H9 (cell line): ENCODE measurements at regions not wholly inside any gene's neighbourhood (a gene's known extent, or its start where the extent isn't known, plus 50 kb on each side); places are given as distances from the start of the nearest gene placed in this dataset.
A peak's percentile ranks its signal among the peaks of the same experiment; 100 is the strongest.

Source experiments
- DNase-seq: peaks from one replicate; pipeline ENCODE4 v3.0.0-alpha.2; 2017
- H2AFZ ChIP-seq: one replicate; pipeline ENCODE4 v1.6.1; 2013; ENCODE audit warnings: mild to moderate bottlenecking, low read length, control low read depth, moderate library complexity
- H2AK5ac ChIP-seq: 2 replicates; pipeline ENCODE4 v1.6.1; 2013; ENCODE audit warnings: low read length, control low read depth, mixed read lengths; ENCODE audit not compliant: insufficient read length
- H2BK120ac ChIP-seq: one replicate; pipeline ENCODE4 v1.6.1; 2013; ENCODE audit warnings: low read depth, mild to moderate bottlenecking, low read length, control low read depth, inconsistent platforms; ENCODE audit not compliant: poor library complexity, severe bottlenecking
- H2BK12ac ChIP-seq: 2 replicates; pipeline ENCODE4 v1.6.1; 2013; ENCODE audit warnings: low read length, control low read depth, mixed read lengths, low read depth; ENCODE audit not compliant: insufficient read length
- H2BK15ac ChIP-seq: 2 replicates; pipeline ENCODE4 v1.6.1; 2013; ENCODE audit warnings: low read depth, low read length, control low read depth
- H2BK20ac ChIP-seq: one replicate; pipeline ENCODE4 v1.6.1; 2013; ENCODE audit warnings: low read depth, mild to moderate bottlenecking, low read length, control low read depth, inconsistent platforms; ENCODE audit not compliant: poor library complexity, severe bottlenecking
- H2BK5ac ChIP-seq: 2 replicates; pipeline ENCODE4 v1.6.1; 2013; ENCODE audit warnings: low read length, control low read depth, mixed read lengths; ENCODE audit not compliant: insufficient read length
- H3K14ac ChIP-seq: 2 replicates; pipeline ENCODE4 v1.6.1; 2013; ENCODE audit warnings: low read length, control low read depth; ENCODE audit not compliant: insufficient read depth
- H3K18ac ChIP-seq: 2 replicates; pipeline ENCODE4 v1.6.1; 2013; ENCODE audit warnings: low read depth, mild to moderate bottlenecking, mixed read lengths, low read length, control low read depth; ENCODE audit not compliant: insufficient read length
- H3K23ac ChIP-seq: 2 replicates; pipeline ENCODE4 v1.6.1; 2013; ENCODE audit warnings: low read length, control low read depth, mixed read lengths, low read depth; ENCODE audit not compliant: insufficient read length
- H3K23me2 ChIP-seq: 2 replicates; pipeline ENCODE4 v1.6.1; 2013; ENCODE audit warnings: low read depth, mild to moderate bottlenecking, mixed read lengths, low read length, control low read depth; ENCODE audit not compliant: insufficient read length, poor library complexity, severe bottlenecking
- H3K27ac ChIP-seq: 2 replicates; pipeline ENCODE4 v1.5.1; 2013; ENCODE audit warnings: low read length, control low read depth, mixed read lengths, low read depth; ENCODE audit not compliant: insufficient read length
- H3K27me3 ChIP-seq: 2 replicates; pipeline ENCODE4 v1.6.1; 2013; ENCODE audit warnings: low read length, control low read depth, inconsistent platforms; ENCODE audit not compliant: insufficient read depth
- H3K4ac ChIP-seq: 2 replicates; pipeline ENCODE4 v1.6.1; 2013; ENCODE audit warnings: low read depth, mild to moderate bottlenecking, control low read depth, inconsistent platforms, low read length, moderate library complexity
- H3K4me1 ChIP-seq: 2 replicates; pipeline ENCODE4 v1.6.1; 2013; ENCODE audit warnings: low read length, control low read depth, inconsistent platforms; ENCODE audit not compliant: insufficient read depth
- H3K4me2 ChIP-seq: 2 replicates; pipeline ENCODE4 v1.6.1; 2013; ENCODE audit warnings: low read length, control low read depth, mixed read lengths; ENCODE audit not compliant: insufficient read length, insufficient read depth
- H3K56ac ChIP-seq: 2 replicates; pipeline ENCODE4 v1.6.1; 2013; ENCODE audit warnings: low read depth, mild to moderate bottlenecking, mixed read lengths, low read length, control low read depth; ENCODE audit not compliant: insufficient read length
- H3K79me1 ChIP-seq: 2 replicates; pipeline ENCODE4 v1.6.1; 2013; ENCODE audit warnings: low read depth, mild to moderate bottlenecking, moderate library complexity, low read length, control low read depth, inconsistent platforms; ENCODE audit not compliant: insufficient read depth, poor library complexity, severe bottlenecking
- H3K79me2 ChIP-seq: 2 replicates; pipeline ENCODE4 v1.6.1; 2013; ENCODE audit warnings: low read length, control low read depth, inconsistent platforms; ENCODE audit not compliant: insufficient read depth
- H3K9ac ChIP-seq: 2 replicates; pipeline ENCODE4 v1.6.1; 2013; ENCODE audit warnings: low read length, control low read depth, mixed read lengths; ENCODE audit not compliant: insufficient read length; ENCODE audit errors: extremely low read depth
- H3K9me3 ChIP-seq: one replicate; pipeline ENCODE4 v1.6.1; 2013; ENCODE audit warnings: low read depth, low read length, inconsistent platforms; ENCODE audit not compliant: control insufficient read depth
- H3T11ph ChIP-seq: one replicate; pipeline ENCODE4 v1.6.1; 2013; ENCODE audit warnings: mild to moderate bottlenecking, low read length, control low read depth, inconsistent platforms
- H4K20me1 ChIP-seq: one replicate; pipeline ENCODE4 v1.6.1; 2013; ENCODE audit not compliant: control insufficient read depth, insufficient read length, insufficient read depth
- H4K5ac ChIP-seq: 2 replicates; pipeline ENCODE4 v1.6.1; 2013; ENCODE audit warnings: low read depth, mild to moderate bottlenecking, mixed read lengths, low read length, control low read depth; ENCODE audit not compliant: insufficient read length
- H4K8ac ChIP-seq: replicated peaks from 2 replicates; pipeline ENCODE4 v1.6.1; 2013; ENCODE audit warnings: low read length, control low read depth, mixed read lengths, low read depth; ENCODE audit not compliant: insufficient read length
- H4K91ac ChIP-seq: 2 replicates; pipeline ENCODE4 v1.6.1; 2013; ENCODE audit warnings: low read depth, mild to moderate bottlenecking, moderate library complexity, mixed read lengths, low read length, control low read depth; ENCODE audit not compliant: insufficient read length
- H3K27ac Mint-ChIP-seq, 3 experiments: 2 replicates in 2 of 3; 3 replicates in 1 of 3; pipeline ENCODE4 v1.8.0; 2020 to 2021; ENCODE audit warnings: mixed read lengths in 3 of 3, mild to moderate bottlenecking in 1 of 3, moderate library complexity in 1 of 3
- H3K27me3 Mint-ChIP-seq: 2 replicates; pipeline ENCODE4 v1.8.0; 2021; ENCODE audit warnings: low read depth, mild to moderate bottlenecking, moderate library complexity, mixed read lengths
- H3K36me3 Mint-ChIP-seq, 3 experiments: 2 replicates in 2 of 3; 3 replicates in 1 of 3; pipeline ENCODE4 v1.8.0; 2020 to 2021; ENCODE audit warnings: low read depth in 3 of 3, mixed read lengths in 3 of 3; ENCODE audit not compliant: insufficient read depth in 1 of 3
- H3K4me1 Mint-ChIP-seq, 2 experiments: 2 replicates each; pipeline ENCODE4 v1.8.0; 2020; ENCODE audit warnings: mixed read lengths in 2 of 2
- H3K4me3 Mint-ChIP-seq, 2 experiments: 2 replicates in 1 of 2; 3 replicates in 1 of 2; pipeline ENCODE4 v1.8.0; 2020 to 2021; ENCODE audit warnings: mild to moderate bottlenecking in 2 of 2, mixed read lengths in 2 of 2, moderate library complexity in 1 of 2
- H3K9me3 Mint-ChIP-seq, 2 experiments: 2 replicates in 1 of 2; 3 replicates in 1 of 2; pipeline ENCODE4 v1.8.0; 2020; ENCODE audit warnings: mild to moderate bottlenecking in 2 of 2, mixed read lengths in 2 of 2, moderate library complexity in 1 of 2
- CTCF ChIP-seq: fragments of 200-600 bp; sonication (generic); conservative IDR thresholded peaks from 3 replicates; pipeline ENCODE4 v1.8.0; 2021; ENCODE audit warnings: antibody characterized with exemption, mild to moderate bottlenecking
- WGBS: extraction: QIAGEN DNeasy Blood & Tissue Kit; methylation state at CpG from one replicate; pipeline ENCODE4 v1.1.7; 2013; ENCODE audit warnings: missing lambda C conversion rate, low lambda C conversion rate, mixed read lengths; ENCODE audit not compliant: insufficient read length; ENCODE audit errors: extremely low coverage; 5-methylcytosine and 5-hydroxymethylcytosine counted together

DNA sequence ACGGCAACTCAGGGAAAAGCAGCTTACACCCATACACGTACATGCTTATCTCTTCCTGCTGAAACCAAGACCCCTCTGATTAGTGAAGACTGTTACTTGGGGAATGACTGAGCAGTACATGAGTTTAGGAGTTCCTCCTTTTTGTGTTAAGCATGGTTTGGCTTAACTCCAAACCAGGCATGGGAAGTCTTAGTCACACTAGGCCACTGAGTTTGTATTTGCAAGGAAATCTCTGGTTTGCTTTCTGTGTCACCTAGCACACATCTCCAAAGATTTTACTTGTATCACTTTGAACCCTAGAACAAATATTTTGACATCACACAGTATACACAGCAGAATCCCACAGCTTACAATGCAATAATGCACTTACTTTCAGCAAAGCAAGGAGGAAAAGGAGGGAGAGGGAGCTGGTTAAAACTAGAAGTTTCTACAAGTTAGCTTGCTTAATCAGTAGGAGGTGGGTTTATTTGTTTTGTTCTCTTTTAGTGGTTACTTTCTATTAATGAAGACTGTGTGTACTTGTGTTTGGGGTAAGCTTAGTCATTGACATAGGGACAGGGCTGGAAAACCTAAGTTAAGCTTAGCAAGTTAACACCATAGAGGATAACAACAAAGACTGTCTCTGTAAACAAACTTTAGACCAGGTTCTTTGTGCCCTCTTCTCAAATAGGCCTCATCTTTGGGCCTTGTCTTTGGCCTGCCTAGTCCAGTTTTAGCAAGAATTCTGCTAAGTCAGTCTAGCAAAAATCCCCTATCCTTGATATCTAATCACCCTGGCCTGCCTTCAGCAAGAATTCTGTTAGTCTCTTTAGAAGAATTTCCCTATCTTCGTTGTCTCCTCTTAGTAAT, 219.4 kb downstream of the MREG start:
- Mint-ChIP-seq H3K36me3 (no peaks in the 10 kb centered on the region), H3K9me3 (no peaks in the 10 kb centered on the region; a peak in 1 of 5 replicates), H3K27ac (peak overlapping the region in 2 of 3 experiments; percentile 37 to 71; a peak in 1 of 7 replicates), H3K4me3 (no peak overlapping the region), H3K4me1 (peaks cover 18 to 28% of the 10 kb centered on the region in 2 experiments), H3K27me3 (no peaks in the 10 kb centered on the region)
- no peaks in the 10 kb centered on the region for H3K9me3 ChIP-seq
- no peak overlapping the region for H4K8ac ChIP-seq
- H3K9ac ChIP-seq = no peak overlapping the region
- no peaks in the 10 kb centered on the region for H3K27me3 ChIP-seq
- no peak for TF ChIP-seq CTCF
- no peak overlapping the region for H4K91ac ChIP-seq
- no CpG with 5 or more reads among the region's 3 CpGs for WGBS
- DNase-seq = no peak
- H2BK20ac ChIP-seq = no peak overlapping the region
- no peak overlapping the region for H3K56ac ChIP-seq
- H2AK5ac ChIP-seq = no peak overlapping the region
- H2BK15ac ChIP-seq = no peak overlapping the region
- no peak overlapping the region for H3K4ac ChIP-seq
- no peak overlapping the region for H3K18ac ChIP-seq
- no peak overlapping the region for H4K5ac ChIP-seq
- no peak overlapping the region for H2BK12ac ChIP-seq
- H3K27ac ChIP-seq = no peak overlapping the region
- H3K79me2 ChIP-seq = no peaks in the 10 kb centered on the region
- H4K20me1 ChIP-seq = no peaks in the 10 kb centered on the region
- H2BK5ac ChIP-seq = no peak overlapping the region
- H3K4me2 ChIP-seq = no peak overlapping the region
- no peak overlapping the region for H2BK120ac ChIP-seq
- no peak overlapping the region for H2AFZ ChIP-seq
- no peak overlapping the region for H3T11ph ChIP-seq
- H3K23ac ChIP-seq = no peak overlapping the region
- H3K4me1 ChIP-seq = peaks cover 5% of the 10 kb centered on the region; the same call in 1 of the 2 replicates
- no peaks in the 10 kb centered on the region for H3K79me1 ChIP-seq
- no peaks in the 10 kb centered on the region for H3K23me2 ChIP-seq
- H3K14ac ChIP-seq = no peak overlapping the region
